NCI-H69 (cell line): ENCODE measurements at regions not wholly inside any gene's neighbourhood (a gene's known extent, or its start where the extent isn't known, plus 50 kb on each side); places are given as distances from the start of the nearest gene placed in this dataset.
"Not testable (repeated sequence)": the region's sequence is repeated elsewhere in the genome, so short reads cannot be mapped to it uniquely, and the experiment has no call there.

Experiments
- DNase-seq: peaks from one replicate; lab custom pipeline; 2025; lab: John Stamatoyannopoulos, UW

DNA sequence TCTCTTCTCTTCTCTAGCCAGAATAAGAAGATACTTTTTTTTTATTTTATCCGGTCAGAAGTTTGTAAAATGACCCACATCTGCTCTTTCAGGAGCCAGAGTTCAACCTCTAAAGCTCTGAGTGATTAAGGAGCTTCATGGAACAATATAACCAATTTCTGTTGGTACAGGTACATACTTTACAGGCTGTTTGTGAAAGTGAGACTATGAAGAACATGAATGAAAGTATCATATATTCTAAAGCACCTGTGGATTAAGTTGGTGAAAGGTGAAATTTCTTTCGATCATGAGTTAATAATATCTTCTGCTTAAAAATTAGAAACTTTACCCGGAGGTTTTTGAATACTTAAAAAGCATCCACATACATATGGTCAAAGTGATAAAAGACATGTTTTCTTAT, 65.2 kb downstream of the DMRT2 start:
- no peak for DNase-seq

DNA sequence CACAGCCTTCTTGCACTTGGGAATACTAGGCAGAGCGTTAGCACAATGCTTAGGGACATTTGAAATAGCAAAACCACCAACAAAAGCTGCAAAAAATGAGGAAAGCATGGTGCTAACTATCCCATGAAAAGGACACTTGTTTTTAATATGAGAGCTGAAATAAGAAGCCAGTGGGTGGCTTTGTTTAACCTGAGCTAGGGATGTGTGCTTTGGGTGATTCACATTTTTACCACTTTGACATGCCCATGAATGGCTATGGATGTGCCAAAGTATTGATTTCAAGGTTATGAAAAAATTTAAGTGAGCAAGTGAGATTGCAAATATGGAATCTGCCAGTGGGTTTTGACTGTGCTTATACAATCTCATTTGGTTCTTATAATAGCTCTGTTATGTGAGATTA, 67.3 kb downstream of the DMRT2 start:
- no peak for DNase-seq

DNA sequence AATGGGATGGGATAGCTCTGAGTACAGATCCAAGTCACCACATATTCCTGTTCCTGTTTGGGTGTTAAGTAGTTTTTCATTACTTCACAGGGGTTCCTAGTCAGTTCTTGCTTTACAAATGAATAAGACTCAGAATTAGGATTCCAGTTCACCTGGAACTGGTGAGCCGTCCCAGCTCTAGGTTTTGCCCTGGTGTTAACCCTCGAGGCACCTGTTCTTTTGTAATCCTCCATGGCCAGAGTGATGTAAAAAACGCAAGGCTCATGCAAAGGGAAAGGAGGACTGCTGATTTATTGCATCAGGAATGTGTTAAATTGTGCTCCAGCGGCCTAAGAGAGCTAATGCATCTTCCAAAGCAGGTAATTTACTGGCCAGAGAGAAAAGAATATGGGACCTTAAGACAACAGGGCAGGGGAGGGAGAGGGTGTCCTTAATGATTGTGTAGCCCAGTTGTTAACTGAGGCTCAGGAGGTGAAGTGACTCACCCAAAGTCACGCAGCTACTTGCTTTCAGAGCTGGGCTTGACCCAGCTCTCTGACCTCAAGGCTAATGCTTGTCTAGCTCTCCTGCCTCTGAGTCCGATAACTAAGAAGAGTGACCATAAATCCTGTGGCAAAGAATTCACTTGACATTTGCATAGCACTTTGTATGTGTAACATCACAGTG, 70.5 kb downstream of the DMRT2 start:
- DNase-seq, result no peak

DNA sequence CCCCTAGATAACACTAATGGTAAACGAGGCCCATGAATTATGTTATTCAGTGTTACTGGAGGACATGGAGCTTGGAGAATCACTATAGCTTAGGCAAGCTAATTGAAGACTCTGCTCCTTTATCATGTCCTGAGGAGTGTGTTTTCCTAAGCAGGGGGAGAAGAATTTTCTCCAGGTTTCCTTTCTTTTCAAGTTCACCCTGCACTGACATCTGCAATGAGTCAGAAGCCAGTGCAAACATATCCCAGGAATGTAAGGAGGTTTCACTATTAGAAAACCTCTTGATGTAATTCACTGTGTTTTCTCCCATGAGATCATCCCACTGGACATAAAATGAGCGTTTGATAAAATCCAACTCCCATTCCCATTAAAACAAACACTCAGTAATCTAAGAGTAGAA, 75.6 kb downstream of the DMRT2 start:
- DNase-seq, result no peak

DNA sequence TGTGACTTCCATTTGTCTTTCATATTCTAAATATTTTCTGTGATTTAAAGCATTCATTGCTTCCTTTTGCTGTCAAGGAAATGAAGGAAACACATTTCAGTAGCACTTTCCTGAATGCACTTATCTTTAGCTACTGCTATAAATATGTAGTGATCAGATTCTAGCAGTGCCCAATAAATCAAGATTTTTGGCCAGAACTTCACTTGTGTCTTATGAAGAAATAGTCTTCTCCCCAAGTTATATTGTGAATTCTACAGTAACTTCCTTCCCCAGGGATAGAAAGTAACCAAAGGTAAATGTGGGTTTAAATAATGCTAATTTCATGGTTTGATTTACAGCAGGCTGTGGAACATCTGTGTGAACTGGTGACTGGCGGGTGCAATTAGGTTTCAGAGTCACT, 77.9 kb downstream of the DMRT2 start:
- DNase-seq, result no peak

DNA sequence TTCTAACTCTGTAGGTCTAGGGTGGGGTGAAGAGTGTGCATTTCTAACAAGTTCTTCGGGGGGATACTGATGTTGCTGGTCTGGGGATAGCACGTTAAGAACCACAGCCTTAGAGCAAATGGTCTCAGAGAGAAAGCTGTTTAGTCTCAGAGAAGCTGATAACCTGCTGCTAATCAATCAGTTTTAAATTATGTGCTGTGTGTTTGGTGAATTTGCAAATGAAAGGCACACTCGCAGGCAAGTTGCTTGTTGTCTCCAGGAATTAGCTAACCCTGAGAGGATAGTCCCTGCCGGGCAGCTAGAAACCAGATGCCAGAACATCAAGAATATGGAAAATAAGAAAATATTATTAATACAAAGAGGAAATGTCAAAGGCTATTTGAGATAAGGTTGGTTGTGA, 79.2 kb downstream of the DMRT2 start:
- DNase-seq, result no peak

DNA sequence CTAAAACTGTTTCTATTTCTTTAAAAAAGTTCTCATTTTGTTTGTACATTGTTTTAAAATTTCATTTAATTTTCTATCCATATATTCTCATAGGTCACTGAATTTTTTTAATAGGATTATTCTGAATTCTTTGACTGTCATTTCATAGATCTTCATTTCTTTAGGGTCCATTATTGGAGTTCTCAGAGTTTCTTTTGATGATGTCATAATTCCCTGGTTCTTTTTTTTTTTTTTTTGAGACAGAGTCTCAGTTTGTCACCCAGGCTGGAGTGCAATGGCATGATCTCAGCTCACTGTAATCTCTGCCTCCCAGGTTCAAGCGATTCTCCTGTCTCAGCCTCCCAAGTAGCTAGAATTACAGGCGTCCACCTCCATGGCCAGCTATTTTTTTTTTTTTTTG, 89.9 kb downstream of the DMRT2 start:
- no peak for DNase-seq

DNA sequence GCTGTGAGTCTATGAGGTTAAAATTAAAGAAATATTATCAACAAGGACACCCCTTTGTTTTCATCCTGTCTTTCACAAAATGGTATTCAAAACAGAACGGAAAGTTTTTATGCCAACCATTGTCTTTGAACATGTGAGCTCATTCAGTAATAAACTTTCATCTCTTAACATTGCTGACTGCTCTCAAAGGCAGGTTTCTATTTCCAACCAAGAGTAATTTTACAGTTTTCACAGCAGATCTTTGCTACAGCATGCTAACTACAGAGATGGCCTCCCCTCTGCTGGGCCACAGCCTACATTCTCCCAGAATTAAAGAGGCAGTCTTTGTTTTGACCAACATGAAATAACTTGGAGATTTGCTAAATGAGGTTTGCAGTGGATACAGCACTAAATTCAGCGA, 101.5 kb downstream of the DMRT2 start:
- no peak for DNase-seq

DNA sequence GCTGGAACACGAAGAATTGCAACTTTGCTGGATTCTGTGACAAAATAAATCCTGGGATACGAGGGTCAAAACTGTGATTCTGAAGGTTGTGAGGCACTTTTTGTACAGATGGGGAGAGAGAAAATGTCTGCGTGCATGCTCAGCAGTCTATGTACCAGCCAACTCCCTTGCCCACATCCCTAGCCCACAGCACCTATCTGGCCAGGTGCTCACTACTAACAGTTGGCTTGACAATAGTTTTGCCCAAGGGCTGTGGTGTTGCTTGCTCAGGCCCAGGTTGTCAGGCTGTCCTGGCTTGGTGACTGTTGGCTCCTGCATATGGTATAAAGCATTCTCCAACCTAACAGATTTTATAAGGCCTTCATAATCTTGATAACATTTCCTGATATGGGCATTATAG, 102.0 kb downstream of the DMRT2 start:
- DNase-seq, result no peak

DNA sequence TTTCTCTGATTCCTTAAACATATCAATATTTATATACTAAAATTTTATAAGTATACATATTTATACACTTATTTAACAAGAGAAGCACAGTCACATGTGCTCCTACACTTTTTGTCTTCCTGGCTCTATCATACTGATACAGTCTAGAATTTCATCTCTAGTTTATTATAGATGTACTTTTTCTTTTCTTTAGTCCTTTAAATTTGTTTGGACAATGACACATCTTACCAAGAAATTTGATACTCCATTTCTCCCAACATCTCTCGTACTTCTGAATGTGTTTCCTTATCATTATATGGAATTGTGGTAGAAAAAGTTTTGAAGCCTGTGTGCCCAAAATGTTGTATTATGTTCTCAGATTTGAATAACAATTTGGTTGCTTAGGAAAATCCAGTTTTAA, 104.6 kb downstream of the DMRT2 start:
- DNase-seq, result no peak

DNA sequence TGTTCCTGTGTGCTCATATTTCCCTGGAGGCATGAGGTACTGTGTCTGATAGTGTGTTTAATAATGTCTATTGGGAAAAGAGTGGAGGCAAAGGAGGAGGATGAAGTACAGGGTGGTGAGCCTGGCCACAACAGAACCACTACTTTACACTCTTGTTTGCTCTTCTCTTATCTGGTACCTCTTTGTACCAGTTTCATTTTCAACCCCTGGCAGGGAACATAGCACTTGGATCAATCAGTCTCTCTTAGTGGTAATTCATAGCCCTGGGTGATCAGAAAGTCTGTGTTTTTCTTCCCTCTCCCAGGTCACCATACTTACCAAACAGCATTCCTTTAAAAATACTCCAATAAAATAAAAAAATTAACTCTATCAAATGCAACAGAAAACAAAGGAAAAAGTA, 105.4 kb downstream of the DMRT2 start:
- no peak for DNase-seq

DNA sequence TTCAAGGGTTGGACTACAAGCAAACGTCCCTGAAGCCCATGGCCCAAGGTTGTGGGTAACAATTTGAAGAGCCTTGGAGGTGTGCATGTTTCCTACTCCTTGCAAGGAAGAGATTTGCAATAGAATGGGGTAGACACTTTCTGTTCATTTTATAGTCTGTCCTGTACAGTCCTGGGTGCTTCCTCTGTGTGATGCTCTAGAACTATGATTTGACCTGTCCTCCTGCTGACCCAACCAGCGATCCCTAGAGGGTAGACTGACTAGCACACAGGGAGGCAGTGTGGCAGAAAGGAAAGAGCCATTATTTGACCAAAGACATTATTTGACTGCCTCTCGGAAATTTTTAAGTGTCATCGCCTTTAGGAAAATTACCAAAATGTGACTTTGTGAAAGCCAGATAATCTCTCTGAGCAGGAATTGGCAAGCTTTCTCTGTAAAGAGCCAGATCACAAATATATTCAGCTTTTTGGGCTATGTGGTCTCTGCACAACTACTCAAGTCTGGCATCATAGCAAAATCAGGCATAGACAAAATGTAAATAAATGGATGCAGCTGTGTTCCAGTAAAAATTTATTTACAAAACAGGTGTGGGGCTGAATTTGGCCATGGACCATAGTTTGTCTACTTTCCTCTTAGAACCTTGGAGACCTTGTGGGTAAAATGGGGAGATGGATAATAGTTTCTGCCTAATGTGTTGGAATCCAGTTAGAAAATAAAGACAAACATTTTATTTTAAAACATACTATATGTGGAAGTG, 106.8 kb downstream of the DMRT2 start:
- no peak for DNase-seq

DNA sequence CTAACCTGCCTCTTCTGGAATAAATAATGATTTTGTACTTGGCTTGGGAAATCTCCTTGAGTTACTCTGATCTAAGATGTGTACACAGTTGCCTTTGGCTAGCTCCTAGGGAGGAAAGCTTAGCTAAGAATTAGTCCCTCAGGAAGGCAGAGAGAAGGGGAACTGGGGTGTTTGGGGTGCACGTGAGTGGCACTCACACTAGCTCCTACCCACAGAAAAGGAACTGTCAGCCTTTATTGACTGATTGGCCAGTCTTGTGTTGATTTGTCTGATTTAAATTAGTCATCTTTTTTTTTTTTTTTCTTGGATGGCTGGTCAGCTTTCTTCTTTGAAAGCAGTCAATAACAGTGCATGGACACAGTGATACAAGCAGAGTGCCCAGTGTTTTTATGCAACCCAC, 107.7 kb downstream of the DMRT2 start:
- no peak for DNase-seq

DNA sequence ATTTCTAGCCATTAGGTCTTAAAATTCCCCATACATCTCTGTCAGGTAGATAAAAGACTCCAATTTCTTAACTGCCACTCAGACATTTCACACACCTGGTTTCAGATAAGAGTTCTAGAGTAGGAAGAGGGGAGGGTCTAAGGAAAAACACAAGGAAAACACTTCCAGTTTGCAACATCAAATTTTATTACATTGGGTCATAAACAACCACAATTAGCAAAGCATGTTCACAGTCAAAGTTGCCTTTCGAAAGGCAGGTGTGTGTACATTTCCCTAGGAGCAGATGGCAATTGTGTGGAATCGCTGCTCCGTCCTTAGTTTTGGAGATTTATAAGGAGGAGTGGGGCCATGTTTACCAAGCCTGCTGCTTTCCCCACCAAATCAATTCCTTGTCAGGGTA, 120.8 kb downstream of the DMRT2 start:
- DNase-seq, result no peak

DNA sequence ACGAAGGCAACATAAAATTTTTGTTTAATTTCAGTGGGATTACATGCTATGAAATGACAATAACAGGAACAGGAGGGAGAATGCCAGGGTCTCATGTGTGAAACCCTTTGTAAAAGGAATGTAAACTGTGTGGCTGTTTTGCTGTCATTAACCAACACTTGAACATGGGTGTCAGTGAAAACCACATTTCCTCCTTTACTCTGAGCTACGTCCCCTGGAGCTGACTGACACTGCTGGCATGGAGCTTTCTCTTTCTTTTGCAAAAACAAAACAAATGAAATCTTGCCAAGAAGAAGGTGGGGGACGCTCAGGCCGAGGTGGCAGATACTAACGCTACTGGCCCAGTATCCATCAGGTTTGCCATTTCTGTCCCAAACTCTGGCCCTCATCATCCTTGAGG, 121.4 kb downstream of the DMRT2 start:
- DNase-seq, result no peak

DNA sequence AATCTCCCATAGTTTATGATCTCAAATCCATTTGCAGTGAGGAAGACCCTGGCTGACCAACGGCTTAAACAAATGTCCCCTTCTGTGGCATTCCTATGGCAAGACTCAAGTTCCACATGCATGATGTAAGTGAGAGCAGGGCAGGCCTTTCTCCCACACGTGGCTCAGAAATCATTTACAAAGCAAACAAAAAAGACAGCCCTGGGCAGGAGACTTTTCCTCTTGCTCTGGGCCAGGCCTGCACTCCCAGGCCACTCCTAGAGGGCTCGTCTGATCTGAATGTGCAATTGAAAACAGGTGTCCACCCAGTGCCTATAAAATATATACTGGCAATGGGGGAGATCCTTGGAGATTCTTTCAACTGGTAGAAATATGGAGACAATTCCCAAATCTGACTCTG, 123.1 kb downstream of the DMRT2 start:
- DNase-seq, result no peak

DNA sequence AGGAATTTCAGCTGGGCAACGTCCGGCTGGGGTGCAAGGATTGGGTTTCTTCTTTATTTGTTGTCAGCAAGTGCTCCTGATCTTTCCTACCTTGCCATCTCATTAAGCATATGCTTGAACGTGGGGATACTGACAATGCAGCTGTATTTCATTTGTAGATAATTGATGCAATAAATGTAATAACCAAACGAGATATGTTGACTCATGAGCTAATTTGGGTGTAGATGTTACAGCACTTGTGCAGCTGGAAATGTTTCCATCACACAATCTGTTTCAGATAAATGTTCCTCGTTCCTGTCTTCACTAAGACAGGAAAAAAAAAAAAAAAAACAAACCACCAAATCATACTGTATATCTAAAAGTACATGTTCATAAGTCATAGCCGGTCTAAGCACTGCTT, 123.8 kb downstream of the DMRT2 start:
- DNase-seq, result no peak

DNA sequence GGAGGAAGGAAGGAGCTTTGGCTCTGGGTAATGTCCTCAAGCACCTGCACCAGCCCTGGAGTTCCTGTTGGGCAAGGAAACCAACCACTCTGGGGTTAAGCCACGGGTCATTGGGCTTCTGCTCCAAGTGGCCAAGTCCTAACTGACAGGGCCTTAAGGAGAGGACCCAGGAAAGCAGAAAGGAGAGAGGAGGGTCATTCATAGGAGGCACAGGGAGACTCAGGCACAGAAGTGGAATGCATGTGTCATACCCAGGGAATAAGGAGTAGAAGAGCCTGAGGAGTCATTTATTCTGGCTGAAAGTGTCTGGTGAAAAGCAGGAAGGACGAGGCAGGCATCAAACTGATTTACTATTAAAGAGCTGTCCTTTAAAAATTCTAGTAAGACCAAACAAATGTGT, 129.2 kb downstream of the DMRT2 start:
- no peak for DNase-seq

DNA sequence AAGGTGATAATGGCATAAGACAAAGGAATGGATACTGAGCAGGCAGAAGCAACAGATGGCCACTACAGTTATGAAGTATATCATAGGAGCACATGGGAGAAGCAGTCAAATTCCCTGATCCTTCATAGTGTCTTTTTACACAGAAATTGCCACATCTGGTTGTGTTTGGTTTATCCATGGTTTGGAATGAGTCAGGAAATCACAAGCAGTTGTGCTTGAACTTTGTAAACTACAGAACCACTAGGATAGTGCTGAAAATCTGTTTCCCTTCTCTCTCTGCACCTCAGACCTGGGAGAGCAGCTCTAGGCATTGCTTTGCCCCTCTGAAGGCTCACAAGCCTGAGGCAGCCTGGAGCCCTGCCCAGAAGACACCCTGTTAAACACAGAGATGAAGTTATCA, 134.0 kb downstream of the DMRT2 start:
- no peak for DNase-seq

DNA sequence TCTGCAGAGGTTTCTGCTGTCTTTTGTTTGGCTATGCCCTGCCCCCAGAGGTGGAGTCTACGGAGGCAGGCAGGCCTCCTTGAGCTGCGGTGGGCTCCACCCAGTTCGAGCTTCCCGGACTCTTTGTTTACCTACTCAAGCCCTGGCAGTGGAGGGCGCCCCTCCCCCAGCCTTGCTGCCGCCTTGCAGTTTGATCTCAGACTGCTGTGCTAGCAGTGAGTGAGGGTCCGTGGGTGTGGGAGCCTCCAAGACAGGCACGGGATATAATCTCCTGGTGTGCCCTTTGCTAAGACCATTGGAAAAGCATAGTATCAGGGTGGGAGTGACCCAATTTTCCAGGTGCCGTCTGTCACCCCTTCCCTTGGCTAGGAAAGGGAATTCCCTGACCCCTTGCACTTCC, 137.0 kb downstream of the DMRT2 start:
- DNase-seq, result not testable (repeated sequence)

DNA sequence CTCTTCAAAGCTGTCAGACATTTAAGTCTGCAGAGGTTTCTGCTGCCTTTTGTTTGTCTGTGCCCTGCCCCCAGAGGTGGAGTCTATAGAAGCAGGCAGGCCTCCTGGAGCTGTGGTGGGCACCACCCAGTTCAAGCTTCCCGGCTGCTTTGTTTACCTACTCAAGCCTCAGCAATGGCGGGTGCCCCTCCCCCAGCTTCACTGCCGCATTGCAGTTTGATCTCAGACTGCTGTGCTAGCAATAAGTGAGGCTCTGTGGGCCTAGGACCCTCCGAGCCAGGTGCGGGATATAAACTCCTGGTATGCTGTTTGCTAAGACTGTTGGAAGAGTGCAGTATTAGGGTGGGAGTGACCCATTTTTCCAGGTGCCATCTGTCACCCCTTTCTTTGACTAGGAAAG, 145.5 kb downstream of the DMRT2 start:
- not testable (repeated sequence) for DNase-seq

DNA sequence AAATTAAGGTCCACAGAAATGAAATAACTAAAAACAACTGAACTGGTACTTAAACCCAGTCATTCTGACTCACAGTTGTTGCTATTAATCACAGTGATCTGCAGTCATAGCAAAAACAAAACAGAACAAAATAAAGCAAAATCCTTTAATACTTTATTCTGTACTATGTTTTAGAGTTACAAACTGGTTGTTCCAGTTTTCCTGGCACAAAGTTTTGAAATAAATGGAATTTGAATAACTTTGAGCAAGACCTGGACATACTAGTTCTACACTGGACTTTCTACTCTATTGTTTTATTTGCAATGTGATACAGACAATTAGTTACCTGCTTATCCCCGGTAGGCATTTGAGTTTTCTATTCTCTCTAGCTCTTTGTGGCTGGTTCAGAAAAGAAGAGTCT, 147.9 kb downstream of the DMRT2 start:
- DNase-seq, result no peak

DNA sequence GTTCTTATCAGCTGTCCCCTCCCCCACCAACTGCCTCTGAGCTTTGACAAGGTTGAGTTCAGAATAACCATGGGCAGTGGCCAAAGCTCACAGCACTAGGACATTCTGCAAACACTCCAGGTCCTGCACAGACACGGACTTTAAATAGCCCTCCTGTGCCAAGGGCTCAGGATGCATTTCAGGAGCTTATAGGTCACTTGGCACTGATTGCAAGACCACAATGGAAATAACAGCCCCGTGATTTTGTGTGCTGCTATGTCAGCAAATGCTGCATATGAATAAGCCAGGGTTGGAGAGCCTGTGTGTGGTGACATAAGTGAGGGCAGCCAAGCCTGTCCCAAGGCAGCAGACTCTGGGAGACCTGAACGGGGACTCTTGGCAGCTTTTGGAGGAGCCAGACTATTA, 150.7 kb downstream of the DMRT2 start:
- DNase-seq, result no peak

DNA sequence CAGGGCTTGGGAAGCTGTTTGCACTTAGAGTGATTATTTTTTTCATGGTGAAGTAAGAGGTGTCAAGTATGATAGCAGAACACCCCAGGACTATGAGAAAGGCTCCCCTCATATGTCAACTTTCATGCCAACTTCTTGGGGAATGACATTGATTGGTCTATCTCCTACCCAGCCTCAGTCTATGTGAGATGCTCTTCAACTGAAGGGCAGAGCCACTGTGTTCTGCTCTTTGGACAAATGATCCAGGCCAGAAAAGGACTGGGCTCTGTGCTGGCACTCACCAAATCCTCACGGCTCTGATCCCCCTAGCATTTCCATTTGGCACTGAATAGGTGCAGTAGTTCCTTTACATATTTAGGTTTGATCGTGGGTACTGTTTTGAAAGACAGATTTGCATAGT, 151.1 kb downstream of the DMRT2 start:
- no peak for DNase-seq
